MM.1S (cell line): ENCODE measurements at regions not wholly inside any gene's neighbourhood (a gene's known extent, or its start where the extent isn't known, plus 50 kb on each side); places are given as distances from the start of the nearest gene placed in this dataset.

ENCODE experiments used
- DNase-seq: peaks from one replicate; pipeline ENCODE4 v3.0.0-alpha.2; 2015
- H2AFZ ChIP-seq: fragments of 300-600 bp; sonication (generic); 2 replicates; pipeline ENCODE4 v1.6.0; 2016; ENCODE audit warnings: antibody characterized with exemption, low read length
- H3F3A ChIP-seq: fragments of 300-600 bp; sonication (generic); 2 replicates; pipeline ENCODE4 v1.6.1; 2016; ENCODE audit warnings: mild to moderate bottlenecking, antibody characterized with exemption, low read length, moderate library complexity, mixed read lengths; ENCODE audit not compliant: insufficient read depth
- H3K27ac ChIP-seq: fragments of 300-600 bp; sonication (generic); 2 replicates; pipeline ENCODE4 v1.5.1; 2016; ENCODE audit warnings: mild to moderate bottlenecking, low read length
- H3K27me3 ChIP-seq: fragments of 300-600 bp; sonication (generic); replicated peaks from 2 replicates; pipeline ENCODE4 v1.6.0; 2016; ENCODE audit warnings: low read length; ENCODE audit not compliant: insufficient read depth
- H3K36me3 ChIP-seq: fragments of 300-600 bp; sonication (generic); replicated peaks from 2 replicates; pipeline ENCODE4 v1.6.1; 2016; ENCODE audit warnings: mild to moderate bottlenecking, low read length, mixed read lengths; ENCODE audit not compliant: insufficient read depth
- H3K4me1 ChIP-seq: fragments of 300-600 bp; sonication (generic); 2 replicates; pipeline ENCODE4 v1.6.1; 2016; ENCODE audit warnings: low read length, mixed read lengths
- H3K4me2 ChIP-seq: fragments of 300-600 bp; sonication (generic); 2 replicates; pipeline ENCODE4 v1.6.0; 2016; ENCODE audit warnings: low read depth, low read length
- H3K4me3 ChIP-seq: fragments of 300-600 bp; sonication (generic); 2 replicates; pipeline ENCODE4 v1.5.1; 2016; ENCODE audit warnings: low read length, mixed read lengths
- H3K79me2 ChIP-seq: fragments of 300-600 bp; sonication (generic); 2 replicates; pipeline ENCODE4 v1.6.1; 2016; ENCODE audit warnings: mixed run types, low read length, mixed read lengths
- H3K9ac ChIP-seq: fragments of 300-600 bp; sonication (generic); 2 replicates; pipeline ENCODE4 v1.6.1; 2016; ENCODE audit warnings: low read length, mixed read lengths
- H3K9me2 ChIP-seq: fragments of 300-600 bp; sonication (generic); replicated peaks from 2 replicates; pipeline ENCODE4 v1.6.1; 2016; ENCODE audit warnings: mild to moderate bottlenecking, low read length, mixed read lengths; ENCODE audit not compliant: insufficient read depth
- H3K9me3 ChIP-seq: fragments of 300-600 bp; sonication (generic); replicated peaks from 2 replicates; pipeline ENCODE4 v1.6.1; 2016; ENCODE audit warnings: mild to moderate bottlenecking, low read length, mixed read lengths; ENCODE audit not compliant: insufficient read depth
- H4K20me1 ChIP-seq: fragments of 300-600 bp; sonication (generic); 2 replicates; pipeline ENCODE4 v1.6.1; 2016; ENCODE audit warnings: mild to moderate bottlenecking, low read length, moderate library complexity, mixed read lengths; ENCODE audit not compliant: insufficient read depth
- CTCF ChIP-seq: fragments of 300-600 bp; sonication (generic); IDR thresholded peaks from 2 replicates; pipeline ENCODE4 v1.5.1; 2016; ENCODE audit warnings: antibody characterized with exemption, low read length, mixed read lengths
- EZH2 ChIP-seq: fragments of 300-600 bp; sonication (generic); optimal IDR thresholded peaks from 2 replicates; pipeline ENCODE3; 2017; ENCODE audit warnings: low read depth, mild to moderate bottlenecking, antibody characterized with exemption, low read length, mixed read lengths
- EZH2phosphoT487 ChIP-seq: fragments of 300-600 bp; sonication (generic); IDR thresholded peaks from 2 replicates; pipeline ENCODE4 v1.6.1; 2018; ENCODE audit warnings: antibody characterized with exemption, low read length

DNA sequence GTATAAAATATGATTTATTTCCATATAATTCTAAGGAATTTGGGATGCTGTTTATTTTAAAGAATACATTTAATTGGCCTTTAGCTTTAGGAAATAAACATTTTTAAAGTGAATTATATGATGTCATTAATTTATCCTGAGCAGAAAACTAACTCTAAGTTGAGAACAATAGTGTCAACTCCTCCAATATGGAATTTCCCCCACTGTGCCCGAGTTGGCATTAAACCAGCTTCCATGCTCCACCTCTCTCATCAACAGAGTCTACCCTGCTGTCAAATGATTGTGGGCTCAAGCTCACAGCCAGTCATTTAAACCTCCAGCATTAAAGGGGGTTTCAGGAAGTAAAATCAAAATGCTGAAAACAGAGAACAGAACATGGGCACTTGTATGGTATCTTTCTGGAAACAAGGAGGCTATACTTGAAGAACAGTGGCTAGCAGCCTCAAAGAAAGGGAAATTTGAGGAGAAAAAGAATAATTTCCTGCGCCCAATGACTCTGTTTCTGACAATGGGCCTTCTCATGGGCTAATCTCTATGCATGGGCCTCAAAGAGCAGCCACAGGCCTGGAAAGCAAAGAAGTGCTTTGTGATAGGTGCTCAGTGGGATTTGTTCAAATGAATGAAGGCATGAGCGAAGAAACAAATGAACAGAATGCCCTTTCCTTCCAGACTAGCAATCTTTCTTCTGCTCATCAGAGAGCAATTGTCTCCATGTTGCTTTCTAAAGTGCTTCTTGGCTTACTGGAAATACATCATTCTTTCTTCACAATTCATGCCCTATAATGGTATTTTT lies 252.8 kb downstream of the MTX2 start:
- no peak overlapping the region for H3K27ac ChIP-seq
- no peak overlapping the region for H3K4me3 ChIP-seq
- DNase-seq, result no peak
- H2AFZ ChIP-seq, result no peak overlapping the region
- no peak overlapping the region for H3K4me2 ChIP-seq
- TF ChIP-seq EZH2phosphoT487, result no peak
- no peak for TF ChIP-seq EZH2
- no peak for TF ChIP-seq CTCF
- H4K20me1 ChIP-seq, result no peaks in the 10 kb centered on the region
- no peaks in the 10 kb centered on the region for H3K4me1 ChIP-seq
- H3K79me2 ChIP-seq, result no peaks in the 10 kb centered on the region
- no peaks in the 10 kb centered on the region for H3F3A ChIP-seq
- no peaks in the 10 kb centered on the region for H3K27me3 ChIP-seq
- no peaks in the 10 kb centered on the region for H3K9me2 ChIP-seq
- H3K9me3 ChIP-seq, result no peaks in the 10 kb centered on the region
- no peaks in the 10 kb centered on the region for H3K36me3 ChIP-seq
- no peak overlapping the region for H3K9ac ChIP-seq

GRCh38 chr2:176525086-176525485 lies 255.8 kb downstream of the MTX2 start:
- DNase-seq, result no peak
- no peak overlapping the region for H3K9ac ChIP-seq
- H3K4me3 ChIP-seq, result no peak overlapping the region
- no peaks in the 10 kb centered on the region for H3F3A ChIP-seq
- TF ChIP-seq EZH2 (no peak), CTCF (no peak), EZH2phosphoT487 (no peak)
- H3K36me3 ChIP-seq, result no peaks in the 10 kb centered on the region
- no peaks in the 10 kb centered on the region for H3K79me2 ChIP-seq
- no peaks in the 10 kb centered on the region for H3K9me2 ChIP-seq
- H3K27ac ChIP-seq, result no peak overlapping the region
- H3K9me3 ChIP-seq, result no peaks in the 10 kb centered on the region
- no peak overlapping the region for H3K4me2 ChIP-seq
- H3K27me3 ChIP-seq, result no peaks in the 10 kb centered on the region
- H3K4me1 ChIP-seq, result no peaks in the 10 kb centered on the region
- H4K20me1 ChIP-seq, result no peaks in the 10 kb centered on the region
- no peak overlapping the region for H2AFZ ChIP-seq

GRCh38 chr2:176526995-176527901 lies 258.0 kb downstream of the MTX2 start:
- Histone ChIP-seq H3F3A (no peaks in the 10 kb centered on the region), H3K9ac (no peak overlapping the region), H4K20me1 (no peaks in the 10 kb centered on the region), H3K9me3 (no peaks in the 10 kb centered on the region), H3K4me1 (no peaks in the 10 kb centered on the region), H3K27ac (no peak overlapping the region), H3K4me2 (no peak overlapping the region), H3K79me2 (no peaks in the 10 kb centered on the region), H3K9me2 (no peaks in the 10 kb centered on the region), H2AFZ (no peak overlapping the region), H3K27me3 (no peaks in the 10 kb centered on the region), H3K36me3 (no peaks in the 10 kb centered on the region), H3K4me3 (no peak overlapping the region)
- DNase-seq, result no peak
- TF ChIP-seq EZH2phosphoT487, result no peak
- TF ChIP-seq EZH2, result no peak
- TF ChIP-seq CTCF, result no peak
